GM21723 (cell line): ENCODE measurements at regions not wholly inside any gene's neighbourhood (a gene's known extent, or its start where the extent isn't known, plus 50 kb on each side); places are given as distances from the start of the nearest gene placed in this dataset.
"Not testable (repeated sequence)": the region's sequence is repeated elsewhere in the genome, so short reads cannot be mapped to it uniquely, and the experiment has no call there.

Experiments used
- ATAC-seq: cut with Tn5 transposase; IDR thresholded peaks from one replicate; pipeline ENCODE4 v1.9.1; 2021; ENCODE audit warnings: mild to moderate bottlenecking, moderate library complexity; ENCODE audit not compliant: unreplicated experiment

- no peak for ATAC-seq
Observed at GRCh38 chr2:88857274-88857741, 165.8 kb downstream of the RPIA start.

GRCh38 chr2:88857951-88858411, 166.5 kb downstream of the RPIA start:
- peak; percentile 42 for ATAC-seq

- no peak for ATAC-seq
Observed at GRCh38 chr2:88859461-88859860, 168.0 kb downstream of the RPIA start.

- no peak for ATAC-seq
Observed at GRCh38 chr2:88860421-88861075, 169.1 kb downstream of the RPIA start.

- peak; percentile 69 for ATAC-seq
Observed at GRCh38 chr2:88865801-88866371, 174.4 kb downstream of the RPIA start.

GRCh38 chr2:88866756-88867155, 175.3 kb downstream of the RPIA start:
- ATAC-seq = no peak

GRCh38 chr2:88868861-88869260, 177.4 kb downstream of the RPIA start:
- ATAC-seq = no peak

GRCh38 chr2:88870267-88870839, 178.9 kb downstream of the RPIA start:
- no peak for ATAC-seq

- ATAC-seq = no peak
Observed at GRCh38 chr2:88871336-88871735, 179.9 kb downstream of the RPIA start.

- ATAC-seq = no peak
Observed at GRCh38 chr2:88873620-88874019, 182.1 kb downstream of the RPIA start.

GRCh38 chr2:88874063-88874657, 182.7 kb downstream of the RPIA start:
- peak; percentile 48 for ATAC-seq

GRCh38 chr2:88875736-88876135, 184.3 kb downstream of the RPIA start:
- ATAC-seq = no peak

GRCh38 chr2:88880441-88880953, 189.0 kb downstream of the RPIA start:
- peak; percentile 59 for ATAC-seq

GRCh38 chr2:88885275-88885674, 193.8 kb downstream of the RPIA start:
- ATAC-seq = peak; percentile 84

- ATAC-seq = peak; percentile 53
Observed at GRCh38 chr2:88885679-88886416, 194.4 kb downstream of the RPIA start.

GRCh38 chr2:88887466-88887865, 196.0 kb downstream of the RPIA start:
- not testable (repeated sequence) for ATAC-seq

- ATAC-seq = no peak
Observed at GRCh38 chr2:88892207-88892606, 200.7 kb downstream of the RPIA start.

GRCh38 chr2:88892788-88893187, 201.3 kb downstream of the RPIA start:
- no peak for ATAC-seq

- ATAC-seq = no peak
Observed at GRCh38 chr2:88896971-88897370, 205.5 kb downstream of the RPIA start.

- ATAC-seq = peak; percentile 56
Observed at GRCh38 chr2:88897715-88898114, 206.2 kb downstream of the RPIA start.
